ENCODE measurements at regions not wholly inside any gene's neighbourhood (a gene's known extent, or its start where the extent isn't known, plus 50 kb on each side); places are given as distances from the start of the nearest gene placed in this dataset.
A peak's percentile ranks its signal among the peaks of the same experiment; 100 is the strongest.

DNA sequence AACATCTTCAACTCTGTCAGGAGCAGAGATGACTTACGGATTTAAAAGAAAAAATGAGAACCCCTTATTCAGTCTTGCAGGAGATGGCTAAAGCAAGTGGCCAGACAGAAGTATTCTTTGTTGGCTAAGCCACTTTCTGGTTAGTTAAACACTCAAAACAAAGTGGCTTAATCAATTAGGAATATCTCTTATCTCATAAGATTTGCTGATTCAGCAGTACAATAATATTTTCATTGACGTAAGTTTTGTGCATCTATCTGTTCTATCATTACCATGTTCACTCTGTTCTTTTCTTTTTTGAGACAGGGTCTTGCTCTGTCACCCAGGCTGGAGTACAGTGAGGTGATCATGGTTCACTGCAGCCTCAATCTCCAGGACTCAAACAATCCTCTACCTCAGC, 342.0 kb downstream of the EN1 start (continued):
- TF ChIP-seq, protein P1, sequence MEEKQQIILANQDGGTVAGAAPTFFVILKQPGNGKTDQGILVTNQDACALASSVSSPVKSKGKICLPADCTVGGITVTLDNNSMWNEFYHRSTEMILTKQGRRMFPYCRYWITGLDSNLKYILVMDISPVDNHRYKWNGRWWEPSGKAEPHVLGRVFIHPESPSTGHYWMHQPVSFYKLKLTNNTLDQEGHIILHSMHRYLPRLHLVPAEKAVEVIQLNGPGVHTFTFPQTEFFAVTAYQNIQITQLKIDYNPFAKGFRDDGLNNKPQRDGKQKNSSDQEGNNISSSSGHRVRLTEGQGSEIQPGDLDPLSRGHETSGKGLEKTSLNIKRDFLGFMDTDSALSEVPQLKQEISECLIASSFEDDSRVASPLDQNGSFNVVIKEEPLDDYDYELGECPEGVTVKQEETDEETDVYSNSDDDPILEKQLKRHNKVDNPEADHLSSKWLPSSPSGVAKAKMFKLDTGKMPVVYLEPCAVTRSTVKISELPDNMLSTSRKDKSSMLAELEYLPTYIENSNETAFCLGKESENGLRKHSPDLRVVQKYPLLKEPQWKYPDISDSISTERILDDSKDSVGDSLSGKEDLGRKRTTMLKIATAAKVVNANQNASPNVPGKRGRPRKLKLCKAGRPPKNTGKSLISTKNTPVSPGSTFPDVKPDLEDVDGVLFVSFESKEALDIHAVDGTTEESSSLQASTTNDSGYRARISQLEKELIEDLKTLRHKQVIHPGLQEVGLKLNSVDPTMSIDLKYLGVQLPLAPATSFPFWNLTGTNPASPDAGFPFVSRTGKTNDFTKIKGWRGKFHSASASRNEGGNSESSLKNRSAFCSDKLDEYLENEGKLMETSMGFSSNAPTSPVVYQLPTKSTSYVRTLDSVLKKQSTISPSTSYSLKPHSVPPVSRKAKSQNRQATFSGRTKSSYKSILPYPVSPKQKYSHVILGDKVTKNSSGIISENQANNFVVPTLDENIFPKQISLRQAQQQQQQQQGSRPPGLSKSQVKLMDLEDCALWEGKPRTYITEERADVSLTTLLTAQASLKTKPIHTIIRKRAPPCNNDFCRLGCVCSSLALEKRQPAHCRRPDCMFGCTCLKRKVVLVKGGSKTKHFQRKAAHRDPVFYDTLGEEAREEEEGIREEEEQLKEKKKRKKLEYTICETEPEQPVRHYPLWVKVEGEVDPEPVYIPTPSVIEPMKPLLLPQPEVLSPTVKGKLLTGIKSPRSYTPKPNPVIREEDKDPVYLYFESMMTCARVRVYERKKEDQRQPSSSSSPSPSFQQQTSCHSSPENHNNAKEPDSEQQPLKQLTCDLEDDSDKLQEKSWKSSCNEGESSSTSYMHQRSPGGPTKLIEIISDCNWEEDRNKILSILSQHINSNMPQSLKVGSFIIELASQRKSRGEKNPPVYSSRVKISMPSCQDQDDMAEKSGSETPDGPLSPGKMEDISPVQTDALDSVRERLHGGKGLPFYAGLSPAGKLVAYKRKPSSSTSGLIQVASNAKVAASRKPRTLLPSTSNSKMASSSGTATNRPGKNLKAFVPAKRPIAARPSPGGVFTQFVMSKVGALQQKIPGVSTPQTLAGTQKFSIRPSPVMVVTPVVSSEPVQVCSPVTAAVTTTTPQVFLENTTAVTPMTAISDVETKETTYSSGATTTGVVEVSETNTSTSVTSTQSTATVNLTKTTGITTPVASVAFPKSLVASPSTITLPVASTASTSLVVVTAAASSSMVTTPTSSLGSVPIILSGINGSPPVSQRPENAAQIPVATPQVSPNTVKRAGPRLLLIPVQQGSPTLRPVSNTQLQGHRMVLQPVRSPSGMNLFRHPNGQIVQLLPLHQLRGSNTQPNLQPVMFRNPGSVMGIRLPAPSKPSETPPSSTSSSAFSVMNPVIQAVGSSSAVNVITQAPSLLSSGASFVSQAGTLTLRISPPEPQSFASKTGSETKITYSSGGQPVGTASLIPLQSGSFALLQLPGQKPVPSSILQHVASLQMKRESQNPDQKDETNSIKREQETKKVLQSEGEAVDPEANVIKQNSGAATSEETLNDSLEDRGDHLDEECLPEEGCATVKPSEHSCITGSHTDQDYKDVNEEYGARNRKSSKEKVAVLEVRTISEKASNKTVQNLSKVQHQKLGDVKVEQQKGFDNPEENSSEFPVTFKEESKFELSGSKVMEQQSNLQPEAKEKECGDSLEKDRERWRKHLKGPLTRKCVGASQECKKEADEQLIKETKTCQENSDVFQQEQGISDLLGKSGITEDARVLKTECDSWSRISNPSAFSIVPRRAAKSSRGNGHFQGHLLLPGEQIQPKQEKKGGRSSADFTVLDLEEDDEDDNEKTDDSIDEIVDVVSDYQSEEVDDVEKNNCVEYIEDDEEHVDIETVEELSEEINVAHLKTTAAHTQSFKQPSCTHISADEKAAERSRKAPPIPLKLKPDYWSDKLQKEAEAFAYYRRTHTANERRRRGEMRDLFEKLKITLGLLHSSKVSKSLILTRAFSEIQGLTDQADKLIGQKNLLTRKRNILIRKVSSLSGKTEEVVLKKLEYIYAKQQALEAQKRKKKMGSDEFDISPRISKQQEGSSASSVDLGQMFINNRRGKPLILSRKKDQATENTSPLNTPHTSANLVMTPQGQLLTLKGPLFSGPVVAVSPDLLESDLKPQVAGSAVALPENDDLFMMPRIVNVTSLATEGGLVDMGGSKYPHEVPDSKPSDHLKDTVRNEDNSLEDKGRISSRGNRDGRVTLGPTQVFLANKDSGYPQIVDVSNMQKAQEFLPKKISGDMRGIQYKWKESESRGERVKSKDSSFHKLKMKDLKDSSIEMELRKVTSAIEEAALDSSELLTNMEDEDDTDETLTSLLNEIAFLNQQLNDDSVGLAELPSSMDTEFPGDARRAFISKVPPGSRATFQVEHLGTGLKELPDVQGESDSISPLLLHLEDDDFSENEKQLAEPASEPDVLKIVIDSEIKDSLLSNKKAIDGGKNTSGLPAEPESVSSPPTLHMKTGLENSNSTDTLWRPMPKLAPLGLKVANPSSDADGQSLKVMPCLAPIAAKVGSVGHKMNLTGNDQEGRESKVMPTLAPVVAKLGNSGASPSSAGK (IDR thresholded peaks at IDR 0.05) = no peak
- TF ChIP-seq MTF1 (CRISPR knock-in tag; IDR thresholded peaks at IDR 0.05; ENCODE audit: borderline replicate concordance) (no peak), SUPT5H (IDR thresholded peaks at IDR 0.05) (no peak), MAFK (IDR thresholded peaks at IDR 0.05; ENCODE audit: low read length) (peak; percentile 88), HCFC1 (IDR thresholded peaks at IDR 0.05; ENCODE audit: low read depth, low read length) (no peak), MAFG (tag; conservative IDR thresholded peaks at IDR 0.05) (peak; percentile 86), ZNF584 (CRISPR knock-in tag; IDR thresholded peaks at IDR 0.05; ENCODE audit: low read depth) (no peak), ATF1 (CRISPR knock-in tag; IDR thresholded peaks at IDR 0.05) (no peak), ATF1 (tag; IDR thresholded peaks at IDR 0.05) (no peak), MAFF (IDR thresholded peaks at IDR 0.05; ENCODE audit: low read length) (peak; percentile 83), POLR2B (IDR thresholded peaks at IDR 0.05; ENCODE audit: low read depth, partially characterized antibody) (no peak), KAT8 (IDR thresholded peaks at IDR 0.05; ENCODE audit: low read depth) (no peak), DDX20 (tag; IDR thresholded peaks at IDR 0.05; ENCODE audit: low read depth) (no peak), RAD51 (IDR thresholded peaks at IDR 0.05; ENCODE audit: borderline replicate concordance, low read depth) (no peak), BHLHE40 (IDR thresholded peaks at IDR 0.05; ENCODE audit: low read length) (no peak), MCM5 (IDR thresholded peaks at IDR 0.05; ENCODE audit: low read depth) (no peak), ARHGAP35 (IDR thresholded peaks at IDR 0.05; ENCODE audit: partially characterized antibody) (no peak)
- TF ChIP-seq, protein P2, sequence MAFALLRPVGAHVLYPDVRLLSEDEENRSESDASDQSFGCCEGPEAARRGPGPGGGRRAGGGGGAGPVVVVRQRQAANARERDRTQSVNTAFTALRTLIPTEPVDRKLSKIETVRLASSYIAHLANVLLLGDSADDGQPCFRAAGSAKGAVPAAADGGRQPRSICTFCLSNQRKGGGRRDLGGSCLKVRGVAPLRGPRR (CRISPR knock-in tag; IDR thresholded peaks at IDR 0.05) = no peak

Data from K562 (cell line).